ENCODE measurements at regions not wholly inside any gene's neighbourhood (a gene's known extent, or its start where the extent isn't known, plus 50 kb on each side); places are given as distances from the start of the nearest gene placed in this dataset.

GRCh38 chr20:11826334-11826733, 91.4 kb upstream of the BTBD3 start:
- Histone ChIP-seq H3K36me3 (replicated peaks in 1 of 2; ENCODE audit: control insufficient read depth in 1 of 2, insufficient read depth in 2 of 2, low read length in 1 of 2) (no peaks in the 10 kb centered on the region), H3K9ac (no peak overlapping the region), H3K4me2 (no peak overlapping the region), H2AFZ (ENCODE audit: low read depth) (no peak overlapping the region), H3K9me2 (no peaks in the 10 kb centered on the region), H4K20me1 (ENCODE audit: insufficient read depth) (no peaks in the 10 kb centered on the region), H3K27ac (ENCODE audit: low read depth in 2 of 2, low read length in 1 of 2) (no peak overlapping the region), H3K4me1 (ENCODE audit: control insufficient read depth in 1 of 2, insufficient read depth in 2 of 2, low read depth in 1 of 2, low read length in 1 of 2) (no peaks in the 10 kb centered on the region), H3K79me2 (ENCODE audit: insufficient read depth) (no peaks in the 10 kb centered on the region), H3K27me3 (ENCODE audit: insufficient read depth) (no peaks in the 10 kb centered on the region), H3K9me3 (no peaks in the 10 kb centered on the region), H3F3A (replicated peaks; ENCODE audit: insufficient read depth) (no peaks in the 10 kb centered on the region), H3K4me3 (ENCODE audit: low read depth in 2 of 2, low read length in 1 of 2) (no peak overlapping the region)
- no peak for DNase-seq
- POLR2A ChIA-PET = no interaction called here
- CTCF ChIA-PET = no interaction called here
- TF ChIP-seq EP300 (IDR thresholded peaks at IDR 0.05; ENCODE audit: borderline replicate concordance in 1 of 2, low read depth in 1 of 2, low read length in 1 of 2) (no peak), CTCF (IDR thresholded peaks at IDR 0.05) (no peak), TAF1 (IDR thresholded peaks at IDR 0.05; ENCODE audit: borderline replicate concordance, low read depth, low read length) (no peak), REST (IDR thresholded peaks at IDR 0.05; ENCODE audit: low read depth, low read length) (no peak), RFX5 (IDR thresholded peaks at IDR 0.05; ENCODE audit: low read length) (no peak), ZBTB33 (IDR thresholded peaks at IDR 0.05; ENCODE audit: borderline replicate concordance, low read depth) (no peak), POLR2AphosphoS5 (IDR thresholded peaks at IDR 0.05; ENCODE audit: low read depth, low read length) (no peak), EZH2phosphoT487 (IDR thresholded peaks at IDR 0.05; ENCODE audit: borderline replicate concordance, low read depth) (no peak), USF2 (IDR thresholded peaks at IDR 0.05; ENCODE audit: borderline replicate concordance, low read depth, low read length) (no peak), MXI1 (IDR thresholded peaks at IDR 0.05; ENCODE audit: low read depth, low read length) (no peak), GABPA (IDR thresholded peaks at IDR 0.05; ENCODE audit: low read depth) (no peak), ELF1 (IDR thresholded peaks at IDR 0.05) (no peak), YY1 (IDR thresholded peaks at IDR 0.05; ENCODE audit: low read depth) (no peak)
- WGBS (ENCODE audit: low lambda C conversion rate) = 20% methylated on average over 4 of the region's 4 CpGs
